Suprapubic skin (tissue), 3 donors: ENCODE measurements at regions not wholly inside any gene's neighbourhood (a gene's known extent, or its start where the extent isn't known, plus 50 kb on each side); places are given as distances from the start of the nearest gene placed in this dataset.

Experiments used
- CTCF ChIP-seq, 2 donors: fragments of 200-600 bp in 1 of 2; fragments of 450-650 bp in 1 of 2; sonication (generic) in 1 of 2; IDR thresholded peaks; one replicate each; pipeline ENCODE4 v1.5.1; 2016 to 2019; ENCODE audit warnings: antibody characterized with exemption in 2 of 2, mild to moderate bottlenecking in 1 of 2, moderate library complexity in 1 of 2
- EP300 ChIP-seq: sonication (generic); formaldehyde crosslinking; IDR thresholded peaks from one replicate; pipeline ENCODE4 v1.6.1; 2017; ENCODE audit warnings: antibody characterized with exemption
- POLR2A ChIP-seq, 2 donors: fragments of 450-650 bp; IDR thresholded peaks; one replicate each; pipeline ENCODE4 v1.6.1; 2017; ENCODE audit warnings: antibody characterized with exemption in 2 of 2, mild to moderate bottlenecking in 2 of 2, moderate library complexity in 2 of 2

GRCh38 chr5:18397891-18398290 is 763.6 kb downstream of the TAF11L14 start:
- TF ChIP-seq CTCF (IDR thresholded peaks at IDR 0.05): no peak
- TF ChIP-seq EP300: no peak
- TF ChIP-seq POLR2A (IDR thresholded peaks at IDR 0.05): no peak
